ENCODE measurements at regions not wholly inside any gene's neighbourhood (a gene's known extent, or its start where the extent isn't known, plus 50 kb on each side); places are given as distances from the start of the nearest gene placed in this dataset.
"Not testable (repeated sequence)": the region's sequence is repeated elsewhere in the genome, so short reads cannot be mapped to it uniquely, and the experiment has no call there.

GRCh38 chr3:164806188-164806587, 272.1 kb downstream of the SI start:
- Mint-ChIP-seq H3K27me3 (ENCODE audit: low read depth, poor library complexity) (peaks cover 4% of the 10 kb centered on the region), H3K4me3 (no peak overlapping the region), H3K9me3 (no peaks in the 10 kb centered on the region), H3K4me1 (no peaks in the 10 kb centered on the region), H3K36me3 (ENCODE audit: low read depth) (no peaks in the 10 kb centered on the region), H3K27ac (no peak overlapping the region)
- no peak for DNase-seq
- TF ChIP-seq, protein P1, sequence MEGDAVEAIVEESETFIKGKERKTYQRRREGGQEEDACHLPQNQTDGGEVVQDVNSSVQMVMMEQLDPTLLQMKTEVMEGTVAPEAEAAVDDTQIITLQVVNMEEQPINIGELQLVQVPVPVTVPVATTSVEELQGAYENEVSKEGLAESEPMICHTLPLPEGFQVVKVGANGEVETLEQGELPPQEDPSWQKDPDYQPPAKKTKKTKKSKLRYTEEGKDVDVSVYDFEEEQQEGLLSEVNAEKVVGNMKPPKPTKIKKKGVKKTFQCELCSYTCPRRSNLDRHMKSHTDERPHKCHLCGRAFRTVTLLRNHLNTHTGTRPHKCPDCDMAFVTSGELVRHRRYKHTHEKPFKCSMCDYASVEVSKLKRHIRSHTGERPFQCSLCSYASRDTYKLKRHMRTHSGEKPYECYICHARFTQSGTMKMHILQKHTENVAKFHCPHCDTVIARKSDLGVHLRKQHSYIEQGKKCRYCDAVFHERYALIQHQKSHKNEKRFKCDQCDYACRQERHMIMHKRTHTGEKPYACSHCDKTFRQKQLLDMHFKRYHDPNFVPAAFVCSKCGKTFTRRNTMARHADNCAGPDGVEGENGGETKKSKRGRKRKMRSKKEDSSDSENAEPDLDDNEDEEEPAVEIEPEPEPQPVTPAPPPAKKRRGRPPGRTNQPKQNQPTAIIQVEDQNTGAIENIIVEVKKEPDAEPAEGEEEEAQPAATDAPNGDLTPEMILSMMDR (IDR thresholded peaks at IDR 0.05): no peak

DNA sequence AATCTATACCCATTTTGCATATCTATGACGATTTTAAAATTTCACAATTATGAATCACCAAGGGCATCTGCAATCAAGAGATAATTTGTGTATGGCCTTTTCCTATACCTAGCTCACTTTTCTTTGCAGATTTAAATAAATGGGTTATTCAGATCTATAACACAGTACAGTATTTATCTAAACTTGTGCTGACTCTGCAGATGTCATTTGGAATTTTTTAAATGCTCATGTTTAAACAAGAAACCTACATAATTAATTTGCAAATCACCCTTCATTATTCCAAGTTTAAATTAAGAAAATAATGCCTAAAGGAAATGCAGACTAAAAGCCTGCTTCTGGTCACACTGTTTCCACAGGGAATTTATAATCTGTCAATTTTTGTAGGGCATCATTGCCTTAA, 284.2 kb downstream of the SI start:
- H3K27me3 Mint-ChIP-seq (ENCODE audit: low read depth, poor library complexity): no peaks in the 10 kb centered on the region
- no peaks in the 10 kb centered on the region for H3K9me3 Mint-ChIP-seq
- TF ChIP-seq, protein P1 (IDR thresholded peaks at IDR 0.05): no peak
- no peak overlapping the region for H3K4me3 Mint-ChIP-seq
- H3K27ac Mint-ChIP-seq: no peak overlapping the region
- no peaks in the 10 kb centered on the region for H3K4me1 Mint-ChIP-seq
- no peaks in the 10 kb centered on the region for H3K36me3 Mint-ChIP-seq (ENCODE audit: low read depth)
- no peak for DNase-seq

DNA sequence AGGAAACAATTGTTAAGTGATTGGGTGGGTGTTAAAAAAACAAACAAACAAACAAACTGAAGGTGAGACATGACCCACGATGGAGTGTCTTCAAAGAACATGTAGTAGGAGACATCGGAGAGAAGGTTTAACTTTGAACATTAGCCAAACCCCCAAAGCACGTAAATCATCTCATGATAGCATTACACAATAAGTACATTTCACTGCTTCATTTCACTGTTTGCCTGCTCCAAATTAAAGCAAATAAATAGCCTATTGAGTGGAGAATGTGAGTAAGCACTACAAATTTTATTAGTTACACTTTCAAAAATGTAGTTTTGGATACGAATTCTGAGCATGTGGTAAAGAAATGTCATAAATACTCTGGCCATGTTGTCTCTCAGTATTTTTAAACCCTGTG, 287.0 kb downstream of the SI start:
- Mint-ChIP-seq H3K4me1 (no peaks in the 10 kb centered on the region), H3K9me3 (peaks cover 15% of the 10 kb centered on the region), H3K4me3 (no peak overlapping the region), H3K27me3 (ENCODE audit: low read depth, poor library complexity) (no peaks in the 10 kb centered on the region), H3K36me3 (ENCODE audit: low read depth) (no peaks in the 10 kb centered on the region), H3K27ac (no peak overlapping the region)
- no peak for DNase-seq
- TF ChIP-seq, protein P1 (IDR thresholded peaks at IDR 0.05): no peak

DNA sequence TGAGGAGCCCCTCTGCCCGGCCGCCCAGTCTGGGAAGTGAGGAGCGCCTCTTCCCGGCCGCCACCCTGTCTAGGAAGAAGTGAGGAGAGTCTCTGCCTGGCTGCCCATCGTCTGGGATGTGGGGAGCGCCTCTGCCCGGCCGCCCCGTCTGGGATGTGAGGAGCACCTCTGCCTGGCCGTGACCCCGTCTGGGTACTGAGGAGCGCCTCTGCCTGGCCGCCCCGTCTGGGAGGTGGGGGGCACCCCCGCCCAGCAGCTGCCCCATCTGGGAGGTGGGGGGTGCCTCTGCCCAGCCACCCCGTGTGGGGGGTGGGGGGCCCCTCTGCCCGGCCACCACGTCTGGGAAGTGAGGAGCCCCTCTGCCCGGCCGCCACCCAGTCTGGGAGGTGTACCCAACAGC, 293.9 kb downstream of the SI start:
- H3K9me3 Mint-ChIP-seq: peaks cover 34% of the 10 kb centered on the region
- DNase-seq; H3K27me3 Mint-ChIP-seq (ENCODE audit: low read depth, poor library complexity); H3K27ac Mint-ChIP-seq; H3K4me3 Mint-ChIP-seq; H3K36me3 Mint-ChIP-seq (ENCODE audit: low read depth); H3K4me1 Mint-ChIP-seq: not testable (repeated sequence)

DNA sequence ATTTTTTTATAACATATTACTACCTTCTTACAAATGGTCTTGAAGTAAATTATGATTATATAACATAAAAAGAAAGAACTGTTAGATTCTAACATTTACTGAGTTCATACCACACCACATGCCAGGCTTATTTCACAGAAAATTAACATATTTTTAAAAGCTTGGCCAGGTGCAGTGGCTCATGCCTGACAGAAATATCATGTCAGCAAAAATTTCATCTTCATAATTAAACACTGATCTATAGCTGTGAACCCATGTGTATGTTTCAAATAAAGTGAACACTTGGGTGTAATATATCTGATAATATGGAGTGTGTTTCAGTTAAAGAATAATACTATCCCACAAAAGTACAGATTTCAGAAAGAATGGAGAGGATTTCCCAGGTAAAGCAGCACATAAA, 296.5 kb downstream of the SI start:
- Mint-ChIP-seq H3K27ac (no peak overlapping the region), H3K36me3 (ENCODE audit: low read depth) (no peaks in the 10 kb centered on the region), H3K4me1 (peaks cover 9% of the 10 kb centered on the region), H3K4me3 (no peak overlapping the region), H3K9me3 (peaks cover 25% of the 10 kb centered on the region), H3K27me3 (ENCODE audit: low read depth, poor library complexity) (no peaks in the 10 kb centered on the region)
- TF ChIP-seq, protein P1 (IDR thresholded peaks at IDR 0.05): no peak
- no peak for DNase-seq

GRCh38 chr3:164779816-164780215, 298.5 kb downstream of the SI start:
- TF ChIP-seq, protein P1 (IDR thresholded peaks at IDR 0.05): no peak
- H3K4me3 Mint-ChIP-seq: no peak overlapping the region

More at GRCh38 chr3:164779816-164780215, 298.5 kb downstream of the SI start:
- Mint-ChIP-seq H3K27me3 (ENCODE audit: low read depth, poor library complexity) (no peaks in the 10 kb centered on the region), H3K9me3 (peaks cover 8% of the 10 kb centered on the region), H3K4me1 (peaks cover 9% of the 10 kb centered on the region), H3K27ac (no peak overlapping the region), H3K36me3 (ENCODE audit: low read depth) (no peaks in the 10 kb centered on the region)
- peak; percentile 2 for DNase-seq

Measured in nephron progenitor cell (in vitro differentiated cells).